ENCODE measurements at regions not wholly inside any gene's neighbourhood (a gene's known extent, or its start where the extent isn't known, plus 50 kb on each side); places are given as distances from the start of the nearest gene placed in this dataset.
"Not testable (repeated sequence)": the region's sequence is repeated elsewhere in the genome, so short reads cannot be mapped to it uniquely, and the experiment has no call there.

GRCh38 chrX:40362291-40362690 lies 218.5 kb upstream of the ATP6AP2 start:
- H3K27ac ChIP-seq (ENCODE audit: low read length); H3K9me2 ChIP-seq (replicated peaks; ENCODE audit: insufficient read depth, low read length); H3K9me3 ChIP-seq (ENCODE audit: low read length): not testable (repeated sequence)

GRCh38 chrX:40360557-40360956 lies 220.2 kb upstream of the ATP6AP2 start:
- no peaks in the 10 kb centered on the region for H3K27me3 ChIP-seq (ENCODE audit: low read length)
- no peaks in the 10 kb centered on the region for H3K36me3 ChIP-seq (ENCODE audit: insufficient read depth, low read length)
- H3K27ac ChIP-seq (ENCODE audit: low read length): no peak overlapping the region
- H3K9me3 ChIP-seq (ENCODE audit: low read length): no peaks in the 10 kb centered on the region
- H3K9me2 ChIP-seq (replicated peaks; ENCODE audit: insufficient read depth, low read length): no peaks in the 10 kb centered on the region
- no peaks in the 10 kb centered on the region for H3K4me1 ChIP-seq (ENCODE audit: low read length)
- no peak for DNase-seq
- H3K79me2 ChIP-seq (ENCODE audit: low read length): no peaks in the 10 kb centered on the region
- no peaks in the 10 kb centered on the region for H4K20me1 ChIP-seq (ENCODE audit: insufficient read depth, low read depth, low read length)
- no peak overlapping the region for H3K4me2 ChIP-seq (ENCODE audit: low read depth, low read length, poor library complexity, severe bottlenecking)
- no peak overlapping the region for H3K9ac ChIP-seq (ENCODE audit: low read length)
- no peak overlapping the region for H2AFZ ChIP-seq (ENCODE audit: low read length)
- H3K4me3 ChIP-seq (ENCODE audit: low read length): no peak overlapping the region

More at GRCh38 chrX:40362291-40362690, 218.5 kb upstream of the ATP6AP2 start:
- H3K4me3 ChIP-seq (ENCODE audit: low read length); H2AFZ ChIP-seq (ENCODE audit: low read length); H3K27me3 ChIP-seq (ENCODE audit: low read length); H3K9ac ChIP-seq (ENCODE audit: low read length); H4K20me1 ChIP-seq (ENCODE audit: insufficient read depth, low read depth, low read length); H3K4me2 ChIP-seq (ENCODE audit: low read depth, low read length, poor library complexity, severe bottlenecking); H3K4me1 ChIP-seq (ENCODE audit: low read length); DNase-seq; H3K79me2 ChIP-seq (ENCODE audit: low read length); H3K36me3 ChIP-seq (ENCODE audit: insufficient read depth, low read length): not testable (repeated sequence)

- Histone ChIP-seq H2AFZ (ENCODE audit: low read length) (no peak overlapping the region), H4K20me1 (ENCODE audit: insufficient read depth, low read depth, low read length) (no peaks in the 10 kb centered on the region), H3K4me2 (ENCODE audit: low read depth, low read length, poor library complexity, severe bottlenecking) (no peak overlapping the region), H3K9ac (ENCODE audit: low read length) (no peak overlapping the region), H3K4me3 (ENCODE audit: low read length) (no peak overlapping the region), H3K27ac (ENCODE audit: low read length) (no peak overlapping the region), H3K27me3 (ENCODE audit: low read length) (no peaks in the 10 kb centered on the region), H3K79me2 (ENCODE audit: low read length) (no peaks in the 10 kb centered on the region), H3K9me2 (replicated peaks; ENCODE audit: insufficient read depth, low read length) (no peaks in the 10 kb centered on the region), H3K4me1 (ENCODE audit: low read length) (no peaks in the 10 kb centered on the region), H3K36me3 (ENCODE audit: insufficient read depth, low read length) (no peaks in the 10 kb centered on the region), H3K9me3 (ENCODE audit: low read length) (no peaks in the 10 kb centered on the region)
- DNase-seq: no peak
These were observed 221.2 kb upstream of the ATP6AP2 start for GRCh38 chrX:40359593-40359992.

- Histone ChIP-seq H3K4me3 (ENCODE audit: low read length) (no peak overlapping the region), H4K20me1 (ENCODE audit: insufficient read depth, low read depth, low read length) (no peaks in the 10 kb centered on the region)
These were observed 221.8 kb upstream of the ATP6AP2 start for GRCh38 chrX:40358994-40359393.

DNA sequence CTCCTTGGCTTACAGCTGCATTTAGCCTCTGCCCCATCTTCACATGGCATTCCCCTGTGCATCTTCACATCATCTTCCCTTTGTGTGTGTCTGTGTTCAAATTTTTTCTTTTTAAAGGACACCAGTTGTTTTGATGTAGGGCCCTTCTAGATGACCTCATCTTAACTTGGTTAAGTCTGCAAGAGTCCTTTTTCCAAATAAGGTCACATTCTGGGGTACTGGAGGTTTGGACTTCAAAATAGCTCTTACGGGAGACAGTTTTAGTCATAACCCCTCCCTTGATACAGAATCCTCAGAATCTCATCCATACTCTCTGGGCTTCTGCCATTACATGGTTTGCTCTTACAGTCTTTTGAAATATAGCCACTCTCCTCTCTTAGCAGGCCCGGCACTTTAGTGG lies 231.5 kb upstream of the ATP6AP2 start:
- H3K9ac ChIP-seq (ENCODE audit: low read length): no peak overlapping the region
- no peak overlapping the region for H3K4me3 ChIP-seq (ENCODE audit: low read length)
- no peak overlapping the region for H3K27ac ChIP-seq (ENCODE audit: low read length)
- no peaks in the 10 kb centered on the region for H3K4me1 ChIP-seq (ENCODE audit: low read length)
- H3K27me3 ChIP-seq (ENCODE audit: low read length): no peaks in the 10 kb centered on the region
- H3K4me2 ChIP-seq (ENCODE audit: low read depth, low read length, poor library complexity, severe bottlenecking): no peak overlapping the region
- DNase-seq: no peak
- no peak overlapping the region for H2AFZ ChIP-seq (ENCODE audit: low read length)
- no peaks in the 10 kb centered on the region for H3K9me3 ChIP-seq (ENCODE audit: low read length)
- H4K20me1 ChIP-seq (ENCODE audit: insufficient read depth, low read depth, low read length): no peaks in the 10 kb centered on the region
- no peaks in the 10 kb centered on the region for H3K79me2 ChIP-seq (ENCODE audit: low read length)
- no peaks in the 10 kb centered on the region for H3K9me2 ChIP-seq (replicated peaks; ENCODE audit: insufficient read depth, low read length)
- no peaks in the 10 kb centered on the region for H3K36me3 ChIP-seq (ENCODE audit: insufficient read depth, low read length)

More at GRCh38 chrX:40358994-40359393, 221.8 kb upstream of the ATP6AP2 start:
- Histone ChIP-seq H3K4me2 (ENCODE audit: low read depth, low read length, poor library complexity, severe bottlenecking) (no peak overlapping the region), H2AFZ (ENCODE audit: low read length) (no peak overlapping the region), H3K9me2 (replicated peaks; ENCODE audit: insufficient read depth, low read length) (no peaks in the 10 kb centered on the region), H3K9me3 (ENCODE audit: low read length) (no peaks in the 10 kb centered on the region), H3K27me3 (ENCODE audit: low read length) (no peaks in the 10 kb centered on the region), H3K79me2 (ENCODE audit: low read length) (no peaks in the 10 kb centered on the region), H3K27ac (ENCODE audit: low read length) (no peak overlapping the region), H3K36me3 (ENCODE audit: insufficient read depth, low read length) (no peaks in the 10 kb centered on the region), H3K4me1 (ENCODE audit: low read length) (no peaks in the 10 kb centered on the region), H3K9ac (ENCODE audit: low read length) (no peak overlapping the region)
- no peak for DNase-seq

GRCh38 chrX:40346379-40346778 lies 234.4 kb upstream of the ATP6AP2 start:
- Histone ChIP-seq H3K4me3 (ENCODE audit: low read length) (no peak overlapping the region), H3K9ac (ENCODE audit: low read length) (no peak overlapping the region), H2AFZ (ENCODE audit: low read length) (no peak overlapping the region), H3K4me1 (ENCODE audit: low read length) (no peaks in the 10 kb centered on the region), H3K4me2 (ENCODE audit: low read depth, low read length, poor library complexity, severe bottlenecking) (no peak overlapping the region), H3K9me2 (replicated peaks; ENCODE audit: insufficient read depth, low read length) (no peaks in the 10 kb centered on the region), H4K20me1 (ENCODE audit: insufficient read depth, low read depth, low read length) (no peaks in the 10 kb centered on the region), H3K9me3 (ENCODE audit: low read length) (no peaks in the 10 kb centered on the region), H3K27me3 (ENCODE audit: low read length) (no peaks in the 10 kb centered on the region), H3K27ac (ENCODE audit: low read length) (no peak overlapping the region), H3K36me3 (ENCODE audit: insufficient read depth, low read length) (no peaks in the 10 kb centered on the region), H3K79me2 (ENCODE audit: low read length) (no peaks in the 10 kb centered on the region)
- DNase-seq: no peak

- H3K9ac ChIP-seq (ENCODE audit: low read length): no peak overlapping the region
- no peaks in the 10 kb centered on the region for H3K36me3 ChIP-seq (ENCODE audit: insufficient read depth, low read length)
- H2AFZ ChIP-seq (ENCODE audit: low read length): no peak overlapping the region
- no peaks in the 10 kb centered on the region for H3K4me1 ChIP-seq (ENCODE audit: low read length)
- no peak overlapping the region for H3K4me3 ChIP-seq (ENCODE audit: low read length)
- no peak overlapping the region for H3K27ac ChIP-seq (ENCODE audit: low read length)
- DNase-seq: no peak
- no peaks in the 10 kb centered on the region for H3K9me3 ChIP-seq (ENCODE audit: low read length)
- no peak overlapping the region for H3K4me2 ChIP-seq (ENCODE audit: low read depth, low read length, poor library complexity, severe bottlenecking)
- no peaks in the 10 kb centered on the region for H3K9me2 ChIP-seq (replicated peaks; ENCODE audit: insufficient read depth, low read length)
- H3K79me2 ChIP-seq (ENCODE audit: low read length): no peaks in the 10 kb centered on the region
- H4K20me1 ChIP-seq (ENCODE audit: insufficient read depth, low read depth, low read length): no peaks in the 10 kb centered on the region
- H3K27me3 ChIP-seq (ENCODE audit: low read length): no peaks in the 10 kb centered on the region
These were observed 237.5 kb upstream of the ATP6AP2 start for GRCh38 chrX:40343319-40343718.

- Histone ChIP-seq H3K27me3 (ENCODE audit: low read length) (no peaks in the 10 kb centered on the region), H3K9me3 (ENCODE audit: low read length) (no peaks in the 10 kb centered on the region), H3K4me1 (ENCODE audit: low read length) (no peaks in the 10 kb centered on the region), H3K4me3 (ENCODE audit: low read length) (no peak overlapping the region), H3K79me2 (ENCODE audit: low read length) (no peaks in the 10 kb centered on the region), H2AFZ (ENCODE audit: low read length) (no peak overlapping the region), H3K9me2 (replicated peaks; ENCODE audit: insufficient read depth, low read length) (no peaks in the 10 kb centered on the region), H3K27ac (ENCODE audit: low read length) (no peak overlapping the region), H3K4me2 (ENCODE audit: low read depth, low read length, poor library complexity, severe bottlenecking) (no peak overlapping the region), H3K9ac (ENCODE audit: low read length) (no peak overlapping the region), H3K36me3 (ENCODE audit: insufficient read depth, low read length) (no peaks in the 10 kb centered on the region), H4K20me1 (ENCODE audit: insufficient read depth, low read depth, low read length) (no peaks in the 10 kb centered on the region)
- no peak for DNase-seq
These were observed 240.7 kb upstream of the ATP6AP2 start for GRCh38 chrX:40340116-40340515.

DNA sequence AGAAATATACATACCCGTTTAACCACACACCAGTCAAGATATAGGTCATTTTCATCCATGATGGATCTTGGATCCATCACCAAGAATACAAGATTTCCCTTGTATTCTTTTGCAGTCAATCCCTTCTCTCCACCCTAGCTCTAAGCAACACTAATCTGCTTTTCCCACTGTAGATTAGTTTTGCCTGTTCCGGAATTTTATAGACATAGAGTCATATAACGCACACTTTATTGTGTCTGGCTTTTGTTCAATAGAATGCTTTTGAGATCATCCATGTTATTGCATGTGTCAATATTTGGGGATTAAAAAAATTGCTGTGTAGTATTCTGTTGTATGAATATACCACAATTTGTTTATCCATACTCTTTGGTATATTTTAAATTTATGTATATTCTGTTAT lies 235.6 kb upstream of the BCOR start:
- no peaks in the 10 kb centered on the region for H3K9me3 ChIP-seq (ENCODE audit: low read length)
- H4K20me1 ChIP-seq (ENCODE audit: insufficient read depth, low read depth, low read length): no peaks in the 10 kb centered on the region
- H3K9me2 ChIP-seq (replicated peaks; ENCODE audit: insufficient read depth, low read length): no peaks in the 10 kb centered on the region
- H3K4me2 ChIP-seq (ENCODE audit: low read depth, low read length, poor library complexity, severe bottlenecking): no peak overlapping the region
- no peak overlapping the region for H2AFZ ChIP-seq (ENCODE audit: low read length)
- no peak for DNase-seq
- no peak overlapping the region for H3K9ac ChIP-seq (ENCODE audit: low read length)
- no peaks in the 10 kb centered on the region for H3K36me3 ChIP-seq (ENCODE audit: insufficient read depth, low read length)
- H3K79me2 ChIP-seq (ENCODE audit: low read length): no peaks in the 10 kb centered on the region
- H3K4me3 ChIP-seq (ENCODE audit: low read length): no peak overlapping the region
- no peaks in the 10 kb centered on the region for H3K4me1 ChIP-seq (ENCODE audit: low read length)
- H3K27ac ChIP-seq (ENCODE audit: low read length): no peak overlapping the region
- H3K27me3 ChIP-seq (ENCODE audit: low read length): no peaks in the 10 kb centered on the region

Measured in Karpas-422 (cell line).